T-cell (primary cell): ENCODE measurements at regions not wholly inside any gene's neighbourhood (a gene's known extent, or its start where the extent isn't known, plus 50 kb on each side); places are given as distances from the start of the nearest gene placed in this dataset.
"Not testable (repeated sequence)": the region's sequence is repeated elsewhere in the genome, so short reads cannot be mapped to it uniquely, and the experiment has no call there.

Experiments
- ATAC-seq, 4 experiments: fragments of 200-7000 bp in 3 of 4; fragments of 150-1000 bp in 1 of 4; cut with Tn5 transposase; replicated peaks in 1 of 4; 1 replicate in 3 of 4; 2 replicates in 1 of 4; pipeline ENCODE4 v1.10.0; 2021; ENCODE audit warnings: moderate library complexity in 3 of 4, mild to moderate bottlenecking in 2 of 4, moderate number of reproducible peaks in 1 of 4
- CTCF ChIA-PET, 2 donors: fragments of 300-600 bp; sonication (Branson Sonifier 250); formaldehyde crosslinking; loops; one replicate each; lab custom pipeline; 2022; ENCODE audit warnings: antibody characterized with exemption in 2 of 2; lab: Charles Lee
- POLR2A ChIA-PET, 2 donors: fragments of 300-600 bp; sonication (Branson Sonifier 250); formaldehyde crosslinking; loops; one replicate each; lab custom pipeline; 2022; ENCODE audit warnings: antibody characterized with exemption in 2 of 2; lab: Charles Lee
- DNase-seq, 35 experiments: peaks; one replicate each; pipeline versions ENCODE4 v3.0.0 to v3.0.0-alpha.2; 2013 to 2023
- H3K27ac ChIP-seq: one replicate; pipeline ENCODE4 v1.5.1; 2013; ENCODE audit warnings: low read length
- H3K27me3 ChIP-seq, 2 experiments: replicated peaks in 1 of 2; 1 replicate in 1 of 2; 2 replicates in 1 of 2; pipeline versions ENCODE4 v1.6.1 to v1.7.0; 2013; ENCODE audit warnings: low read length in 1 of 2, mixed read lengths in 1 of 2; ENCODE audit not compliant: control insufficient read depth in 2 of 2, insufficient read depth in 2 of 2; ENCODE audit errors: extremely low read depth in 1 of 2
- H3K36me3 ChIP-seq, 2 donors: 1 replicate in 1 of 2; 2 replicates in 1 of 2; pipeline versions ENCODE4 v1.6.1 to v1.7.0; 2013; ENCODE audit warnings: low read length in 1 of 2; ENCODE audit not compliant: control insufficient read depth in 2 of 2, insufficient read depth in 1 of 2; ENCODE audit errors: extremely low read depth in 1 of 2
- H3K4me1 ChIP-seq, 2 experiments: 1 replicate in 1 of 2; 2 replicates in 1 of 2; pipeline versions ENCODE4 v1.6.1 to v1.7.0; 2013; ENCODE audit warnings: low read length in 2 of 2, mixed read lengths in 1 of 2; ENCODE audit not compliant: insufficient read depth in 2 of 2, control insufficient read depth in 1 of 2; ENCODE audit errors: extremely low read depth in 1 of 2
- H3K4me3 ChIP-seq, 2 donors: 1 replicate in 1 of 2; 2 replicates in 1 of 2; pipeline versions ENCODE4 v1.5.1 to v1.7.0; 2013; ENCODE audit warnings: mild to moderate bottlenecking in 2 of 2, low read length in 1 of 2, moderate library complexity in 1 of 2; ENCODE audit not compliant: control insufficient read depth in 1 of 2; ENCODE audit errors: extremely low read depth in 1 of 2
- H3K9me3 ChIP-seq: 2 replicates; pipeline ENCODE4 v1.7.0; 2013
- H3K27ac Mint-ChIP-seq, 2 donors: one replicate each; pipeline ENCODE4 v1.8.0; 2020 to 2021; ENCODE audit warnings: mild to moderate bottlenecking in 2 of 2, mixed read lengths in 2 of 2
- H3K27me3 Mint-ChIP-seq, 2 donors: one replicate each; pipeline ENCODE4 v1.8.0; 2021 to 2022; ENCODE audit warnings: mixed read lengths in 2 of 2
- H3K36me3 Mint-ChIP-seq: one replicate; pipeline ENCODE4 v1.8.0; 2021; ENCODE audit warnings: mixed read lengths
- H3K4me1 Mint-ChIP-seq, 3 donors: one replicate each; pipeline ENCODE4 v1.8.0; 2020 to 2022; ENCODE audit warnings: mixed read lengths in 3 of 3, mild to moderate bottlenecking in 1 of 3
- H3K4me3 Mint-ChIP-seq, 3 donors: one replicate each; pipeline ENCODE4 v1.8.0; 2020 to 2022; ENCODE audit warnings: mild to moderate bottlenecking in 3 of 3, mixed read lengths in 3 of 3, moderate library complexity in 3 of 3
- H3K9me3 Mint-ChIP-seq, 3 donors: one replicate each; pipeline ENCODE4 v1.8.0; 2020 to 2022; ENCODE audit warnings: mixed read lengths in 3 of 3
- WGBS: methylation state at CpG from one replicate; pipeline ENCODE4 v1.1.5; 2013; ENCODE audit warnings: missing lambda C conversion rate; ENCODE audit not compliant: insufficient coverage; 5-methylcytosine and 5-hydroxymethylcytosine counted together

DNA sequence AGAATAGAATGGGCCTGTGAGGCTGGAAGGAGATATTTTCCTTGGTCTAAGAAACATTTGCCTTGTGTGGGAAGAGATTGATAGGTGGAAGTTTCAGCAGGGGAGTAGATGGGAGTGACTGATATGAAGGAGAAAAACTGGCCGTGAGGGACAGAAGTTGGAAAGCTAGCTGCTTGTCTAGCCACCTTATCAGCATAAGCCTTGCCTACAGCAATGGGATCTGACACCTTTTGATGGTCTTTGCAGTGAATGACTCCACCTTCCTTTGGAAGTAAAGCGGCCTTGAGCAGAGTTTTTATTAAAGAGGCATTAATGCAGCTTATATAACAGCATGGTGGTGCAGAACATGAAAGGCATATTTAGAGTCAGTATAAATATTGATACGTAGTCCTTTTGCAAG is 120.1 kb upstream of the INTU start:
- ATAC-seq, H3K4me1 Mint-ChIP-seq, H3K9me3 Mint-ChIP-seq, H3K36me3 Mint-ChIP-seq, H3K27ac ChIP-seq, H3K27me3 Mint-ChIP-seq, H3K27me3 ChIP-seq, H3K4me1 ChIP-seq, H3K4me3 Mint-ChIP-seq, H3K27ac Mint-ChIP-seq, H3K36me3 ChIP-seq, H3K4me3 ChIP-seq, H3K9me3 ChIP-seq, DNase-seq, CTCF ChIA-PET, POLR2A ChIA-PET: not testable (repeated sequence)
- WGBS = 89% methylated on average over 2 of the region's 3 CpGs

DNA sequence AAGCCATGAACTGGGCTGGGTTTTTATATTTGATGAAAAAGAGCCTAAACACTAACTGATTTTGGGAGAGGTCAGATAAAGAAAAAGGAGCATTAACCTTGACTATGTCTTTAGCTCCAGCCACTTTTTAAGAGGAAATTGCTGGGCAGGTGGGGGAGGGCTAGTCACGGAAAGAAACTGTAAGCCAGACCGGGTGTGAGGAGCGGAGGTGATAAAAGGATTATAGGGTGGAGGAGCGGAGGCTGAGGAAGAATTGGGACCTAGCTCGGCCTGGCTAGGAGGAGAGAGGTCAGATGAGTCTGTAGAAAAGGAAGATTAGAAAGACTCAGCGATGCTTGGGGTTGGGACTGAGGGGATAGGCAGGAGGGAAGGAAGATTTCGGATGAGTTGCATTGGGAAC is 117.5 kb upstream of the INTU start:
- H3K27ac ChIP-seq, H3K4me1 ChIP-seq, H3K9me3 ChIP-seq, ATAC-seq, POLR2A ChIA-PET, CTCF ChIA-PET, H3K4me3 ChIP-seq, H3K36me3 ChIP-seq, DNase-seq, H3K4me1 Mint-ChIP-seq, H3K27me3 Mint-ChIP-seq, H3K4me3 Mint-ChIP-seq, H3K36me3 Mint-ChIP-seq, H3K27me3 ChIP-seq, H3K27ac Mint-ChIP-seq, H3K9me3 Mint-ChIP-seq: not testable (repeated sequence)
- WGBS = 83% methylated on average over 7 of the region's 7 CpGs

DNA sequence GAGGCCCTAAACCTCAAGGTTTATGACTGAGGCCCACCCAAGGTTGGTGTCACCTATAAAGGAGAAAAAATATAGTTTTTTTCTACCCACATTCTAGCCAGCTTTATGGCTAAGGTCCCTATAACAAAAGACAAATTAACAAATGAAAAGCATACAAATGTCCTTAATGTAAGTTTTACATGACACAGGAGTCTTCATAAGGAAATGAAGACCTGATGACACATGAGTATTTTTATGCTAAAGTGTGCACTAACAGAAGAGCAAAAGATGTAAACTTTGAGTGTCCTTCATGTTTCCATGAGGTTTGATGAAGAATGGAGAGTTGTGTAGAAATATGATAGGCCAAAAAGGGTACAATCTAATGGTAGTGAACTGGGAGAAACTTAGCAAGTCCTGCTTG is 114.7 kb upstream of the INTU start:
- H3K27me3 Mint-ChIP-seq = peaks cover 0 to 10% of the 10 kb centered on the region in 2 donors
- ChIA-PET CTCF (no interaction called here), POLR2A (no interaction called here)
- H3K4me1 ChIP-seq = no peaks in the 10 kb centered on the region
- H3K36me3 ChIP-seq = no peaks in the 10 kb centered on the region
- no peaks in the 10 kb centered on the region for H3K36me3 Mint-ChIP-seq
- no peak for DNase-seq
- H3K27me3 ChIP-seq = no peaks in the 10 kb centered on the region
- no peak overlapping the region for H3K27ac ChIP-seq
- no peaks in the 10 kb centered on the region for H3K9me3 Mint-ChIP-seq
- no peak overlapping the region for H3K4me3 ChIP-seq
- no peaks in the 10 kb centered on the region for H3K4me1 Mint-ChIP-seq
- H3K9me3 ChIP-seq = no peaks in the 10 kb centered on the region
- ATAC-seq = no peak
- no peak overlapping the region for H3K27ac Mint-ChIP-seq
- H3K4me3 Mint-ChIP-seq = no peak overlapping the region

DNA sequence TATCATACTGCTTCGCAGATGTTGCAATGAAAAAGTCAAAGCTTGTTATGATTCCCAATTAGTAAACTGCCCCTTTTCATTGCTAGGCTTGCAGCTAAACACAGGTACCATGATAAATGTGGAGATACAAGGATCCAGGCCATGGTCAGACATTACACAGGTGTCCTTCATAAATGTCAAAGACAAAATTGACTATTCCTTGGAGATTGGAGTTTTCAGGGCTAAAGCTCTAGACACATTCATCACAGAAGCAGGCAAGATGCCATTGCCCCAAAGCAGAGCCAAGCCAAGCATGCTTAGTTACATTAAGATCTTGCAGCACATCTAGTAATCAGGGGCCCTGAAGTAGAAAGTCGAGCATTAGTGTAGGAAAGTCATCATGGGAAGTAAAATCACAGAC is 111.3 kb upstream of the INTU start:
- Mint-ChIP-seq H3K27me3 (peaks cover 0 to 4% of the 10 kb centered on the region in 2 donors), H3K9me3 (peaks cover 0 to under 1% (median 0%) of the 10 kb centered on the region in 3 donors), H3K4me1 (no peaks in the 10 kb centered on the region), H3K36me3 (no peaks in the 10 kb centered on the region), H3K4me3 (no peak overlapping the region), H3K27ac (no peak overlapping the region)
- ATAC-seq = no peak
- no peaks in the 10 kb centered on the region for H3K27me3 ChIP-seq
- H3K36me3 ChIP-seq = no peaks in the 10 kb centered on the region
- H3K9me3 ChIP-seq = no peaks in the 10 kb centered on the region
- WGBS = 67% methylated on average over 1 of the region's 2 CpGs
- CTCF ChIA-PET = no interaction called here
- no peak for DNase-seq
- no peaks in the 10 kb centered on the region for H3K4me1 ChIP-seq
- no peak overlapping the region for H3K27ac ChIP-seq
- no peak overlapping the region for H3K4me3 ChIP-seq
- POLR2A ChIA-PET = no interaction called here

DNA sequence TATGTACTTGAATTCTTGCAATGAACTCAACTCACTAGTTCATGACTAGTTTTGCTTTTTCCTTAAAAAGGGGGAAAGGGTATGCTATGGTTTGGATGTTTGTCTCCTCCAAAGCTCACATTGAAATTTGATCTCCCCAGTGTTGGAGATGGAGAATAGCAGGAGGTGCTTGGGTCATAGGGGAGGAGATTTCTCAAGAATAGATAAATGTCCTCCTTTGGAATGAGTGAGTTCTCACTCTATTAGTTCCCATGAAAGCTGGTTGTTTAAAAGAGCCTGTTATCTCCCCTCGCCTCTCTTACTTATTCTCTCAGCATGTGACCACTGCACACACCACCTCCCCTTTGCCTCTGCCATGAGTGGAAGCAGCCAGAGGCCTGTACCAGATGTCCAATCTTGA is 109.4 kb upstream of the INTU start:
- POLR2A ChIA-PET = no interaction called here
- Histone ChIP-seq H3K27me3 (no peaks in the 10 kb centered on the region), H3K9me3 (no peaks in the 10 kb centered on the region), H3K4me3 (no peak overlapping the region), H3K36me3 (no peaks in the 10 kb centered on the region), H3K27ac (no peak overlapping the region), H3K4me1 (no peaks in the 10 kb centered on the region)
- no peaks in the 10 kb centered on the region for H3K4me1 Mint-ChIP-seq
- CTCF ChIA-PET = no interaction called here
- ATAC-seq = no peak
- H3K4me3 Mint-ChIP-seq = no peak overlapping the region
- peaks cover 0 to 4% of the 10 kb centered on the region in 2 donors for H3K27me3 Mint-ChIP-seq
- no peak for DNase-seq
- WGBS = 83% methylated on average over 1 of the region's 1 CpG
- H3K27ac Mint-ChIP-seq = no peak overlapping the region
- no peaks in the 10 kb centered on the region for H3K36me3 Mint-ChIP-seq
- peaks cover 0 to 3% (median 0%) of the 10 kb centered on the region in 3 donors for H3K9me3 Mint-ChIP-seq

DNA sequence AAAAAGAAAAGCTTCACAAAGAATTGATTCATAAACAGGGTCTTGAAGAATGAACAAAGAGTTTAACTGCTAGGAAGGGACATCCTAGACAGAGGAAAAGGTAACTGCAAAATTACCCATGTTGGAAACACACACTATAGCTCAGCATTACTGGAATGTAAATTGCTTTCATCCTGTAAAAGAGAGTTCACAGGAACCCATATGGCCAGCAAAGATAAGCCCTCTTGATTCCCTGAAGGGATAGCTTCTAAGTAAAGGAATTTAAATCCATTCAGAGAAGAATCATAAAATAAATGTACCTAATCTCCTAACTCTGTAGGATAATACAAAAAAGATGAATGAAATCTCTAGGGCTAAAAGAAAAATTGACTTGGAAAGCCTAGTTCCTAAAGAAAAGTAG is 107.1 kb upstream of the INTU start:
- Histone ChIP-seq H3K4me1 (no peaks in the 10 kb centered on the region), H3K4me3 (no peak overlapping the region), H3K27ac (no peak overlapping the region), H3K36me3 (no peaks in the 10 kb centered on the region), H3K27me3 (no peaks in the 10 kb centered on the region), H3K9me3 (no peaks in the 10 kb centered on the region)
- POLR2A ChIA-PET = no interaction called here
- no peaks in the 10 kb centered on the region for H3K27me3 Mint-ChIP-seq
- peaks cover 0 to 7% (median 4%) of the 10 kb centered on the region in 3 donors for H3K9me3 Mint-ChIP-seq
- no peak overlapping the region for H3K4me3 Mint-ChIP-seq
- no peaks in the 10 kb centered on the region for H3K36me3 Mint-ChIP-seq
- no peak overlapping the region for H3K27ac Mint-ChIP-seq
- ATAC-seq = no peak
- CTCF ChIA-PET = no interaction called here
- no peaks in the 10 kb centered on the region for H3K4me1 Mint-ChIP-seq
- DNase-seq = no peak

DNA sequence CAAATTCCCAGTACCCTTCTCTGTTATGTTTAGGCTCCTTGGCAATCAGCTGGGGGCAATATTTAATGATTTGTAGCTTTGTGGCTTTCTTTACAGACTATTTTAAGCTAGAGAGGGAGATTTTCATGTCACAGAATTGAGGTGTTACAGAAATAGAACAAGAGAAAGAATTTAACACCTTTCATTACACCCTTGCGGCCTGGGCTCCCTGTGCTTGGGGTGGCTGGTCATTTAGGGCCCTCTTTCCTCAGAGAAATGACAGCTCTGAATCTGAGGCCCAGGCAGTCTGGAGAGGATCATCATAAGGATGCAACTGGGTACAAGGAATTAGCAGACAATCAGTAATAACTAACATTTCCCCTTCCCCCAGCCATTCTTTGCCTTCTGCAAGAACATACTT is 104.5 kb upstream of the INTU start:
- no peaks in the 10 kb centered on the region for H3K4me1 ChIP-seq
- no peak overlapping the region for H3K4me3 Mint-ChIP-seq
- no peaks in the 10 kb centered on the region for H3K9me3 ChIP-seq
- no peak overlapping the region for H3K27ac ChIP-seq
- POLR2A ChIA-PET = no interaction called here
- no peak overlapping the region for H3K4me3 ChIP-seq
- H3K27me3 ChIP-seq = no peaks in the 10 kb centered on the region
- H3K9me3 Mint-ChIP-seq = peaks cover 0 to 7% (median 6%) of the 10 kb centered on the region in 3 donors
- no peaks in the 10 kb centered on the region for H3K36me3 ChIP-seq
- CTCF ChIA-PET = no interaction called here
- no CpG with 5 or more reads among the region's 1 CpG for WGBS
- DNase-seq = no peak
- H3K36me3 Mint-ChIP-seq = no peaks in the 10 kb centered on the region
- H3K4me1 Mint-ChIP-seq = no peaks in the 10 kb centered on the region
- H3K27ac Mint-ChIP-seq = no peak overlapping the region
- ATAC-seq = no peak
- no peaks in the 10 kb centered on the region for H3K27me3 Mint-ChIP-seq
